ENCODE measurements at regions not wholly inside any gene's neighbourhood (a gene's known extent, or its start where the extent isn't known, plus 50 kb on each side); places are given as distances from the start of the nearest gene placed in this dataset.

- H3K4me1 ChIP-seq (ENCODE audit: control insufficient read depth, extremely low read depth, insufficient read depth, low read length): peaks cover 4% of the 10 kb centered on the region
- TF ChIP-seq EZH2 (IDR thresholded peaks at IDR 0.05; ENCODE audit: low read length, missing control alignments): no peak
- TF ChIP-seq CTCF (conservative IDR thresholded peaks at IDR 0.05 in 1 of 2, IDR thresholded peaks at IDR 0.05 in 1 of 2; ENCODE audit: low read depth in 1 of 2, low read length in 2 of 2): no peak
Observed at GRCh38 chr5:120150770-120151169, 313.3 kb upstream of the PRR16 start.

GRCh38 chr5:120151181-120151580, 312.9 kb upstream of the PRR16 start:
- no peak overlapping the region for H2AFZ ChIP-seq (ENCODE audit: low read length)
- no peak overlapping the region for H3K4me3 ChIP-seq (replicated peaks in 1 of 4; ENCODE audit: control extremely low read depth in 1 of 4, insufficient read depth in 1 of 4, low read depth in 3 of 4, low read length in 4 of 4)
- H3K9me3 ChIP-seq (ENCODE audit: control insufficient read depth, insufficient read depth, low read depth, low read length): no peaks in the 10 kb centered on the region
- TF ChIP-seq CTCF (conservative IDR thresholded peaks at IDR 0.05 in 1 of 2, IDR thresholded peaks at IDR 0.05 in 1 of 2; ENCODE audit: low read depth in 1 of 2, low read length in 2 of 2) (no peak), EZH2 (IDR thresholded peaks at IDR 0.05; ENCODE audit: low read length, missing control alignments) (no peak)
- no peaks in the 10 kb centered on the region for H3K79me2 ChIP-seq (ENCODE audit: control insufficient read depth, insufficient read depth, low read length)
- no peak overlapping the region for H3K9ac ChIP-seq (ENCODE audit: insufficient read depth, low read length)
- no peak for DNase-seq (ENCODE audit: low read depth in 2 of 2)
- H3K36me3 ChIP-seq (ENCODE audit: control insufficient read depth, insufficient read depth, low read length): no peaks in the 10 kb centered on the region
- peaks cover 3% of the 10 kb centered on the region for H3K4me1 ChIP-seq (ENCODE audit: control insufficient read depth, extremely low read depth, insufficient read depth, low read length)
- no peak overlapping the region for H3K4me2 ChIP-seq (ENCODE audit: extremely low read depth, insufficient read depth, low read length)
- H4K20me1 ChIP-seq (ENCODE audit: control insufficient read depth, extremely low read depth, insufficient read depth, low read length): no peaks in the 10 kb centered on the region
- no peak overlapping the region for H3K27ac ChIP-seq (ENCODE audit: insufficient read depth, low read length)
- H3K27me3 ChIP-seq (ENCODE audit: control insufficient read depth, insufficient read depth, low read length): no peaks in the 10 kb centered on the region

More at GRCh38 chr5:120150770-120151169, 313.3 kb upstream of the PRR16 start:
- no peak overlapping the region for H3K9ac ChIP-seq (ENCODE audit: insufficient read depth, low read length)
- no peak overlapping the region for H2AFZ ChIP-seq (ENCODE audit: low read length)
- H3K9me3 ChIP-seq (ENCODE audit: control insufficient read depth, insufficient read depth, low read depth, low read length): no peaks in the 10 kb centered on the region
- H3K36me3 ChIP-seq (ENCODE audit: control insufficient read depth, insufficient read depth, low read length): no peaks in the 10 kb centered on the region
- H3K27ac ChIP-seq (ENCODE audit: insufficient read depth, low read length): no peak overlapping the region
- H3K27me3 ChIP-seq (ENCODE audit: control insufficient read depth, insufficient read depth, low read length): no peaks in the 10 kb centered on the region
- no peak overlapping the region for H3K4me3 ChIP-seq (replicated peaks in 1 of 4; ENCODE audit: control extremely low read depth in 1 of 4, insufficient read depth in 1 of 4, low read depth in 3 of 4, low read length in 4 of 4)
- no peaks in the 10 kb centered on the region for H4K20me1 ChIP-seq (ENCODE audit: control insufficient read depth, extremely low read depth, insufficient read depth, low read length)
- H3K4me2 ChIP-seq (ENCODE audit: extremely low read depth, insufficient read depth, low read length): no peak overlapping the region
- no peaks in the 10 kb centered on the region for H3K79me2 ChIP-seq (ENCODE audit: control insufficient read depth, insufficient read depth, low read length)
- no peak for DNase-seq (ENCODE audit: low read depth in 2 of 2)

GRCh38 chr5:120151825-120152224, 312.3 kb upstream of the PRR16 start:
- Histone ChIP-seq H3K9me3 (ENCODE audit: control insufficient read depth, insufficient read depth, low read depth, low read length) (no peaks in the 10 kb centered on the region), H3K79me2 (ENCODE audit: control insufficient read depth, insufficient read depth, low read length) (no peaks in the 10 kb centered on the region), H3K4me1 (ENCODE audit: control insufficient read depth, extremely low read depth, insufficient read depth, low read length) (no peaks in the 10 kb centered on the region), H2AFZ (ENCODE audit: low read length) (peak overlapping the region; percentile 62), H3K9ac (ENCODE audit: insufficient read depth, low read length) (no peak overlapping the region), H4K20me1 (ENCODE audit: control insufficient read depth, extremely low read depth, insufficient read depth, low read length) (no peaks in the 10 kb centered on the region), H3K36me3 (ENCODE audit: control insufficient read depth, insufficient read depth, low read length) (no peaks in the 10 kb centered on the region), H3K27ac (ENCODE audit: insufficient read depth, low read length) (peak overlapping the region; percentile 46), H3K27me3 (ENCODE audit: control insufficient read depth, insufficient read depth, low read length) (no peaks in the 10 kb centered on the region), H3K4me3 (replicated peaks in 1 of 4; ENCODE audit: control extremely low read depth in 1 of 4, insufficient read depth in 1 of 4, low read depth in 3 of 4, low read length in 4 of 4) (no peak overlapping the region), H3K4me2 (ENCODE audit: extremely low read depth, insufficient read depth, low read length) (peak overlapping the region; percentile 46)
- no peak for DNase-seq (ENCODE audit: low read depth in 2 of 2)
- no peak for TF ChIP-seq CTCF (conservative IDR thresholded peaks at IDR 0.05 in 1 of 2, IDR thresholded peaks at IDR 0.05 in 1 of 2; ENCODE audit: low read depth in 1 of 2, low read length in 2 of 2)
- TF ChIP-seq EZH2 (IDR thresholded peaks at IDR 0.05; ENCODE audit: low read length, missing control alignments): no peak
